LoVo (cell line): ENCODE measurements at regions not wholly inside any gene's neighbourhood (a gene's known extent, or its start where the extent isn't known, plus 50 kb on each side); places are given as distances from the start of the nearest gene placed in this dataset.

Experiments
- DNase-seq: peaks from one replicate; pipeline ENCODE4 v3.0.0-alpha.2; 2016; ENCODE audit warnings: low spot score

GRCh38 chr10:117638200-117638599, 95.7 kb downstream of the EMX2 start:
- no peak for DNase-seq

- DNase-seq: no peak
Observed at GRCh38 chr10:117638664-117639200, 96.2 kb downstream of the EMX2 start.

DNA sequence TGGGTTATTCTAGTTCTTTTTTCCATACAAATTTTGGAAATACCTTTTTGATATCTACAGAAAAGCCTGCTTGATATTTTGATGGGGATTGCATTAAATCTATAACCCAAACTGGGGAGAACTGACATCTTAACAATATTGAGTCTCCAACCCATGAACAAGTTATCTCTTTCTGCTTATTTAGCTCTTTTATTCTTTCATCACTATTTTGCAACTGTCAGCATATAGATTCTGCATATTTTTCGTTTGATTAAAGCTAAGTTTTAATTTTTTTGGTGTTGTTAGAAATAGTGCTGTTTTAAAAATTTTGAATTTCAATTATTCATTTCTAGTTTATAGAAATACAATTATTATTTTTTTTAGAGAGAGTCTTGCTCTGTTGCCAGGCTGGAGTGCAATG, 97.9 kb downstream of the EMX2 start:
- DNase-seq: no peak

- DNase-seq: no peak
Observed at GRCh38 chr10:117646718-117647117, 104.2 kb downstream of the EMX2 start.

GRCh38 chr10:117647306-117647705, 104.8 kb downstream of the EMX2 start:
- no peak for DNase-seq

DNA sequence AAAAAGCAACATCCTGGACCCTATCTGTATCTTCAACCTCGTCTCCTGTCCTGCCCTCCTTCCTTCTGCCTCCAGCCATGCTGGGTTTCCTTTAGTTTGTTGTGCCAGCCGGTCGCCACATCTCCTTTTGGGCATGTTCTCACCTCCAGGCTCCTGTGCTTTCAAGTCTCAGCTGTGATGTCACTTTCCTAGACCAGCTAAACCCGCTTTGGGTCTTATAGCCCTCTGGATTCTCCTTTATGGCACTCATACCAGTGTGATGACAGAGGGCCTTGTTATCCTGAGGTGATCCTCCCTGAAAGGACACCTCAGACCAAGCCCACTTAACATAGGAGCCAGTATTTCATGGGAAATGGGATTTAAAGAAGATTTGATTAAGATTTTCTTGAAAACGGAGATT, 108.6 kb downstream of the EMX2 start:
- DNase-seq: no peak

GRCh38 chr10:117652228-117653169, 110.0 kb downstream of the EMX2 start:
- no peak for DNase-seq

GRCh38 chr10:117653170-117653515, 110.6 kb downstream of the EMX2 start:
- DNase-seq: peak; percentile 86

DNA sequence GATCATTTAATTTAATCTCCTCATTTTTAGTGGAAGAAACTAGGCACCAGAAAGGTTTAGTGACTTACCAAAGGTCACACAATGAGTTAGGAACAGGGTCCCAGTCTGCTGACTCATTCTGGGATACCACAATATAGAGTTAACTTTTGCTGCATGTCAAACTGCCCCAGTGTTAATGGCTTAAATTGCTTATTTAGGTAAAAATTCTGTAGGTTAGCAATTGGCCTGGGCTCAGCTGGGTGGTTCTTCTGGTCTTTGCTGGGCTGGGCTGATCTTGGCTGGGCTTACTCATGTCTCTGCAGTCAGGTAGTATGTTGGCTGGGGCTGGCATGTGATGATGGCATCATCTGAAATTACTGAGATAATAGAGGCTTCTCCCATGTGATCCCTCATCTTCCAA, 111.6 kb downstream of the EMX2 start:
- no peak for DNase-seq

- DNase-seq: no peak
Observed at GRCh38 chr10:117656385-117657367, 114.1 kb downstream of the EMX2 start.

DNA sequence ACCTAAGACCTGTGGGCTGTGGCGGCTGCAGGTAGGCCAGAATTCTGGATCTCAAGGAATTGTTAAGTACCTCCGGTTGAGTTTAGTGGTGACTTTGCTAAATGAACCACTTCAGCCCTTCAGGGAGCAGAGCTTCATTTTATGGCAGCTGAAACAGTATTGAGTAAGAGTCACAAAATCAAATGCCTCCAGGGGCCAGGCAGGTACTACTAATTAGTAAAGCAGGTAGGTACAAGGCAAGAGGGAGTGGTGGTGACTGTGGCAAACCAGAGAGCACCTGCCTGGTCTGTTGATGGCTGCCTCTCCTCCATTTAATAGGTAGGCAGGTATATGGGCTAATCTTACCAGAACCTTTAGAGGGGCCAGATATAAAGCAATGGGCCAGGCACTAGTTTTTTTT, 118.8 kb downstream of the EMX2 start:
- DNase-seq: no peak

DNA sequence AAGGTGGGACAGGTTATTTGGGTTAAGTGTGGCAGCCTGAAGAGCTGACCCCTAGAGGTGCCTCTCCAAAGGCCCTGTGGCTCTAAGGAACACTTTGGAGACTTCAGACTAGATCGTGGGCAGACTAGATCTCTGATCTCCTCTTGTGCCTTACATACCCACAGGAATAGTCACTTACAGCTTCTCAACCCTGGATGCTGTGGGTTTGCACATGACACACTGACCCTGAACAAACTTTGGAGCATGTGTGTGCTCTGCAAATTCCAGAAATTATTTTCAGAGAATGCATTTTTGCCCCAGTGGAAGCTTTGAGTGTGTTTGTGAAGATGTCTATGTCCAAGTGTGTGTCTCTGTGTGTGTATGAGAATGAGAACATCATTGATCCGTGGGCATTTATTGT, 119.6 kb downstream of the EMX2 start:
- DNase-seq: no peak

DNA sequence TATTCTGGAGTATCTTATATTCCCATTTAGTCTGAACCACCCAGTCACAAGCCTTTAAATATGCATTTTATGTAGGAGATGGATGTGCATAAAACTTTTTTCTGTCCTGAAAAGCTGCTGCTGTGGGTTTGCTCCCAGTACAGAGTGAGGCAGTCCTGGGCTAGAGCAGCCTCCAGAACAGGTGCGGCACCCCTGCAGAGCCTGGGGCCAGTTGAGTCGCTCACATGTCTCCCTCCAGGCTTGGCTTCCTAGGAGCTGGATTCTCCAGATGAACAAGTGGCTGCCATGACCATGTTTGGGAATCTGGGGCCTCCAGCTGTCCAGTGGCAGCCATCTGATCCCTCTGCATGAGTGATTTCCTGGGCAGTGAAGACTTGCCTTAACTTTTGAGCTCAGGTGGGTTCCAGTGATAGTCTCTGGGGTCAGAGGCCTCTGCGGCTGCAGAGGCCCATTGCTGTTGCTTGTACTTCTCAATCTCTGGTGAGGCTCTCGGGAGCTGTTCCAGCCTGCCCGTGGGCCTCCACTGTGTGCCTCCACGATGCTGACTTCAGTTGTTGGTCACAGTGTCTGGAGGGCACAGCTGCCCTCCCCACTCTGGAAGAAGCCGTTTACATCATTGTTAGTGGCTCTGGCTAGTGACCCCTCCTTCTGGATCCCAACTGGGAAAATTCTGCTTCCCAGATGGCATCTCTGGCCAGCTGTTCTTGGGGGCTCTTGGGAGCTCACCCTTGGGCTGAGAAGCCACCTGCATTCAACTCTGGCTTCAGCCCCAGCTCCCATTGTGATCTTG, 120.4 kb downstream of the EMX2 start:
- no peak for DNase-seq

DNA sequence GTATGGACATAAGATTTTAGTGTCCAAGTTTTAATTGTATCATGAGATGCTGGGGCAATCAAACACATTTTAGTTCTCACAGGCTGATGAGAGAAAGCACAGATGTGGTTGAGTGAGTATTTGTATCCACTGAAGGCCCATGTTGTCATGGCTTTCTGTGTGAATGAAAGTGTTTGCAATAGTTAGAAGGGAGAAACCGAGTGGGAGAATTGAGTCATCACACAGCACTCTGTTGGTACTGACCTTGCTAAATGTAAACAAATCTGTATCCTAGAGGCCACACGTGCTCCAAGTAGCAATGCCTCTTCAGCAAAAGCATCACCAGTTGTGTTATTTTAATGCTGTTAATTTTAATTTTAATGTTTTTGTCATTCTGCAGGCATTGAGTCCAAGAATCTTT, 121.2 kb downstream of the EMX2 start:
- no peak for DNase-seq

DNA sequence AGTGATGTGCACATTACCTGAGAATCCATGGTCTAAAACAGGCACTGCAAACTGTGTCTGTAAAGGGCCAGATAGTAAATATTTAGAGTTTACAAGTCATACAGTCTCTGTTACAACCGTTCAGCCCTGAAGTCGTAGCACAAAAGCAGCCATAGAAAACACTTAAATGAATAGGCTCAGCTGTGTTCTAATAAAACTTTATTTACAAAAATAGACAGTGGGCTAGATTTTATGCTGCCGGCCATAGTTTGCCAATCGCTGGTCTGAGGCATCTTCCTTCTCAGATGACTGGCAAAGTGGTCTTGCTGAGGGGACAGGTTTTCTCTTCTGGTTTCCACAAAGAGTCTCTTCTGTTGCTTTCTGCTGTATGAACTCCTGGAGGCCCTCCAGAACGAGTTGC, 121.7 kb downstream of the EMX2 start:
- DNase-seq: no peak

GRCh38 chr10:117666166-117666565, 123.6 kb downstream of the EMX2 start:
- no peak for DNase-seq

- DNase-seq: no peak
Observed at GRCh38 chr10:117666965-117667364, 124.4 kb downstream of the EMX2 start.

GRCh38 chr10:117667831-117668230, 125.3 kb downstream of the EMX2 start:
- DNase-seq: no peak

- DNase-seq: no peak
Observed at GRCh38 chr10:117668327-117669008, 125.9 kb downstream of the EMX2 start.

GRCh38 chr10:117669122-117669521, 126.6 kb downstream of the EMX2 start:
- DNase-seq: no peak
